ENCODE measurements at regions not wholly inside any gene's neighbourhood (a gene's known extent, or its start where the extent isn't known, plus 50 kb on each side); places are given as distances from the start of the nearest gene placed in this dataset.
A peak's percentile ranks its signal among the peaks of the same experiment; 100 is the strongest.

DNA sequence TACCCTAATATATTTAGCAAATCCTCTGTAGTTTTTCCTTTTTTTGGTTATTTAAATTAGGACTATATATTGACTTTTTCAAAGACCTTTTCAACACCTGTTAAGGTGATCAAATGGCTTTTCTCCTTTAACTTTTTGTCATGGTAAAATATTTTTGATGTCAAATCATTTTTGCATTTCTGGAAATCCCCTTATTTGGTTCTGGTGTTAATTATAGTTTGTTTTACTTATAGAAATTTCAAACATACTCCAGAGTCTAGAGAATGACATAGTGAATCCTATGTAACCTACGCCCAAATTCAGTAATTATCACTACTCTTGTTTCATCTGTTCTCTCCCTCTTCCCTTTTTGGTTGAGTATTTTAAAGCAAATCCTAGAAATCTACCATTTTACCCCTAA lies 121.3 kb upstream of the TBL1XR1 start:
- Histone ChIP-seq H3K4me3 (ENCODE audit: low read depth in 1 of 5, low read length in 5 of 5) (no peak overlapping the region), H3K36me3 (ENCODE audit: control insufficient read depth in 5 of 5, insufficient read depth in 5 of 5, low read length in 5 of 5) (no peaks in the 10 kb centered on the region), H3K9ac (ENCODE audit: low read length in 5 of 5) (no peak overlapping the region), H3K4me1 (ENCODE audit: control insufficient read depth in 5 of 5, insufficient read depth in 5 of 5, low read length in 5 of 5) (peaks cover 0 to 15% (median 3%) of the 10 kb centered on the region in 5 donors), H3K9me3 (ENCODE audit: control insufficient read depth in 5 of 5, low read length in 5 of 5) (no peaks in the 10 kb centered on the region), H3K27ac (ENCODE audit: low read depth, low read length) (no peak overlapping the region), H3K27me3 (ENCODE audit: control insufficient read depth in 5 of 5, insufficient read depth in 4 of 5, low read length in 5 of 5) (no peaks in the 10 kb centered on the region)

DNA sequence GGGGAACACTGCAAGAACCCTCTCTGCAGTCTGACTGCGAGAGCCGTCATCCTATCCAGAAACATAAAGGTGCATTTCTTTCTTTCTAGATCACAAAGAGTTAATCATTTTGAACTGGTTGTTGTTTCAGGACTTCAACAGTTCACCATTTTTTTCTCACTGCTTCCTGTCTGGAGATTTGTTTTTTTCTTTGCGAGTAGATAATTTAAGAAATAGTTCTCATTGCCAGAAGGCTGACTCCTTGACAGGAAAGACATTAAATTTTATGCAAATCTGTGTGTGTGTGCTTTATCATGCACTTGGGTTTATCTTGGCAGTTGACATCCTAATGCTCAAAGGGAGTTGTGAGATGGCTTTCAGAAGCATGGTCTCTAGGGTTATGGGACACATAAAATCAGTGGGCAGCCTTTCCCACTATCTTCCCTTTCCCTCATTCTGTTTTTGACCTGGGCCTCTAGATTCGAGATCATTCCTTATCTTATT lies 123.5 kb upstream of the TBL1XR1 start:
- Histone ChIP-seq H3K27me3 (ENCODE audit: control insufficient read depth in 5 of 5, insufficient read depth in 4 of 5, low read length in 5 of 5) (no peaks in the 10 kb centered on the region), H3K9ac (ENCODE audit: low read length in 5 of 5) (no peak overlapping the region), H3K4me1 (ENCODE audit: control insufficient read depth in 5 of 5, insufficient read depth in 5 of 5, low read length in 5 of 5) (peaks cover 0 to 21% (median 3%) of the 10 kb centered on the region in 5 donors), H3K4me3 (ENCODE audit: low read depth in 1 of 5, low read length in 5 of 5) (no peak overlapping the region), H3K27ac (ENCODE audit: low read depth, low read length) (no peak overlapping the region), H3K9me3 (ENCODE audit: control insufficient read depth in 5 of 5, low read length in 5 of 5) (no peaks in the 10 kb centered on the region), H3K36me3 (ENCODE audit: control insufficient read depth in 5 of 5, insufficient read depth in 5 of 5, low read length in 5 of 5) (no peaks in the 10 kb centered on the region)

DNA sequence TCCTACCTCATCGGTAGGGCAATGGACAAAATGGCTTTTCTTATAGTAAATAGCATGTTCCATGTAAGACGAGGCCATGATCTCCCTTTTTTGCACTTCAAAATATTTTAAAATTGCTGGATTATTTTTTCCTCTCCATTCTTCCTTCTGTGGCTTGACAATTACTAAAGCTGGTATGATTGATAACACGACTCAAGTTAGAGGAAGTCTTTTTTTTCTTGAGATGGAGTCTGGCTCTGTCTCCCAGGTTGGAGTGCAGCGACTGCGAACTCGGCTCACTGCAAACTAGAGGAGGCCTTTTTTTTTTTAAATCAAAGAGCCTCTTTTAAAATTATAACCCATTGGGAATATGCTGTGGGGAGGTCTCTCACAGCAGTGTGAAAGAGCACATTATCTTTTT lies 124.5 kb upstream of the TBL1XR1 start:
- Histone ChIP-seq H3K4me1 (ENCODE audit: control insufficient read depth in 5 of 5, insufficient read depth in 5 of 5, low read length in 5 of 5) (peaks cover 0 to 21% (median 3%) of the 10 kb centered on the region in 5 donors), H3K27ac (ENCODE audit: low read depth, low read length) (no peak overlapping the region), H3K36me3 (ENCODE audit: control insufficient read depth in 5 of 5, insufficient read depth in 5 of 5, low read length in 5 of 5) (no peaks in the 10 kb centered on the region), H3K9me3 (ENCODE audit: control insufficient read depth in 5 of 5, low read length in 5 of 5) (no peaks in the 10 kb centered on the region), H3K27me3 (ENCODE audit: control insufficient read depth in 5 of 5, insufficient read depth in 4 of 5, low read length in 5 of 5) (no peaks in the 10 kb centered on the region), H3K4me3 (ENCODE audit: low read depth in 1 of 5, low read length in 5 of 5) (no peak overlapping the region), H3K9ac (ENCODE audit: low read length in 5 of 5) (no peak overlapping the region)

DNA sequence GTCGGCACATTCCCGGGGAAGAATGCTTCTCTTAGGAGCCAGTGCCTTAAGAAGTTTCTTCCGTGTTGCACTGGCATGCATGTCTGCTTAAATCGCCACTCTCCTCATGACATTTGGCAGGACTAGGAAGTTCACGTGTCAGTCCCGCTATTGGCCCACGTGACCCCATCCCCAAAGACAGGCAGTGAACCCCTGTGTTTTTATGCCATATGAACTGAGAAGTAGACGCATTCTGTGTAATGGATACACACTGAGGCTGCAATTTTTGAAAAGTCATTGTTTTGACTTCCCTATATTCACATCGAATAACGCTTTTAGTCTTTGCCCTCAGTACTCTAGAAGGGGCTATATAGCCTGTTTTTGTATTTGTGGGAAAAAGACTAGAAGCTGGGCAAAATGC lies 125.6 kb upstream of the TBL1XR1 start:
- H3K9ac ChIP-seq (ENCODE audit: low read length in 5 of 5) = no peak overlapping the region
- no peaks in the 10 kb centered on the region for H3K36me3 ChIP-seq (ENCODE audit: control insufficient read depth in 5 of 5, insufficient read depth in 5 of 5, low read length in 5 of 5)
- no peaks in the 10 kb centered on the region for H3K9me3 ChIP-seq (ENCODE audit: control insufficient read depth in 5 of 5, low read length in 5 of 5)
- H3K4me1 ChIP-seq (ENCODE audit: control insufficient read depth in 5 of 5, insufficient read depth in 5 of 5, low read length in 5 of 5) = peaks cover 0 to 21% (median 3%) of the 10 kb centered on the region in 5 donors
- H3K4me3 ChIP-seq (ENCODE audit: low read depth in 1 of 5, low read length in 5 of 5) = peak overlapping the region in 1 of 5 donors; percentile 6
- H3K27me3 ChIP-seq (ENCODE audit: control insufficient read depth in 5 of 5, insufficient read depth in 4 of 5, low read length in 5 of 5) = no peaks in the 10 kb centered on the region
- no peak overlapping the region for H3K27ac ChIP-seq (ENCODE audit: low read depth, low read length)

DNA sequence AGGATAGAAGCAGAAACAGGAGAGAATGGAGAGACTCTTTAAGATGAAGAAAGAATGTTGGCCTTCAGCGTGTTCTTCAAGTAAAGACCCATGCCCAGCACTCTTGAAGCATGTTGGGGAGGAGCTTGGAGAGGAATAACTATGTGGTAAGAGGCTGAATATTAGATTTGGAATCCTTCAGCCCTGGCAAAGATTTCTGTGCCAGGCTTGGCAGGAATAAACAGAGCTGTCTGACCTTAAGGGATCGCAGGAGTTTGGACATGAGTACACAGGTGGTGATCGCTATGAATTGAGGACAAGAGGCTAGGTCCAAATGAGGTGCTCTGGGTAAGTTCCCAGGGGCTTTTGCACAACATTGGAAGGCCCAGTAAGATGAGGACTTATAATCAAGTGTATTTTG lies 132.6 kb upstream of the TBL1XR1 start:
- H3K4me3 ChIP-seq (ENCODE audit: low read depth in 1 of 5, low read length in 5 of 5) = no peak overlapping the region
- no peaks in the 10 kb centered on the region for H3K27me3 ChIP-seq (ENCODE audit: control insufficient read depth in 5 of 5, insufficient read depth in 4 of 5, low read length in 5 of 5)
- H3K9ac ChIP-seq (ENCODE audit: low read length in 5 of 5) = no peak overlapping the region
- no peaks in the 10 kb centered on the region for H3K9me3 ChIP-seq (ENCODE audit: control insufficient read depth in 5 of 5, low read length in 5 of 5)
- peaks cover 0 to 41% (median 38%) of the 10 kb centered on the region in 5 donors for H3K4me1 ChIP-seq (ENCODE audit: control insufficient read depth in 5 of 5, insufficient read depth in 5 of 5, low read length in 5 of 5)
- no peaks in the 10 kb centered on the region for H3K36me3 ChIP-seq (ENCODE audit: control insufficient read depth in 5 of 5, insufficient read depth in 5 of 5, low read length in 5 of 5)
- peak overlapping the region; percentile 64 for H3K27ac ChIP-seq (ENCODE audit: low read depth, low read length)

DNA sequence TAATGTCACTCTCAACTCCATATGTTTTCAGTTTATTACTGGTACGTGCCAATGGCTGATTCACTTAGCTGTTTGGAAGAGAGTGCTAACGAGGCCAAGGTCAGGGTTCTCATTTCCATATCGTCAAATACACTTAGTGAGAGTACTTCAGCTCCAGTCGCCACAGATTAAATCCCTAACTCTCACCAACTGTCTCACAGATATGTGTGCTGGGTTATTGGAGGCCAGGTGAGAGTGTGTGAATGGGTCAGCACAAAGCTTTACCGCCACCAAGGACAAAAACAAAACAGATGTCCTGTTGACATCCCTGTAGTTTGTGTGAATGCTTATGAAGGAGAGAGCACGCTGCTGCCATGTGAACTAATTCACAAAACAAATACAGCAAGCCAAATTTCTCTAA lies 133.5 kb upstream of the TBL1XR1 start:
- Histone ChIP-seq H3K27ac (ENCODE audit: low read depth, low read length) (peak overlapping the region; percentile 64), H3K4me3 (ENCODE audit: low read depth in 1 of 5, low read length in 5 of 5) (no peak overlapping the region), H3K4me1 (ENCODE audit: control insufficient read depth in 5 of 5, insufficient read depth in 5 of 5, low read length in 5 of 5) (peaks cover 4 to 50% (median 44%) of the 10 kb centered on the region in 5 donors), H3K9ac (ENCODE audit: low read length in 5 of 5) (no peak overlapping the region), H3K27me3 (ENCODE audit: control insufficient read depth in 5 of 5, insufficient read depth in 4 of 5, low read length in 5 of 5) (no peaks in the 10 kb centered on the region), H3K9me3 (ENCODE audit: control insufficient read depth in 5 of 5, low read length in 5 of 5) (no peaks in the 10 kb centered on the region), H3K36me3 (ENCODE audit: control insufficient read depth in 5 of 5, insufficient read depth in 5 of 5, low read length in 5 of 5) (no peaks in the 10 kb centered on the region)

DNA sequence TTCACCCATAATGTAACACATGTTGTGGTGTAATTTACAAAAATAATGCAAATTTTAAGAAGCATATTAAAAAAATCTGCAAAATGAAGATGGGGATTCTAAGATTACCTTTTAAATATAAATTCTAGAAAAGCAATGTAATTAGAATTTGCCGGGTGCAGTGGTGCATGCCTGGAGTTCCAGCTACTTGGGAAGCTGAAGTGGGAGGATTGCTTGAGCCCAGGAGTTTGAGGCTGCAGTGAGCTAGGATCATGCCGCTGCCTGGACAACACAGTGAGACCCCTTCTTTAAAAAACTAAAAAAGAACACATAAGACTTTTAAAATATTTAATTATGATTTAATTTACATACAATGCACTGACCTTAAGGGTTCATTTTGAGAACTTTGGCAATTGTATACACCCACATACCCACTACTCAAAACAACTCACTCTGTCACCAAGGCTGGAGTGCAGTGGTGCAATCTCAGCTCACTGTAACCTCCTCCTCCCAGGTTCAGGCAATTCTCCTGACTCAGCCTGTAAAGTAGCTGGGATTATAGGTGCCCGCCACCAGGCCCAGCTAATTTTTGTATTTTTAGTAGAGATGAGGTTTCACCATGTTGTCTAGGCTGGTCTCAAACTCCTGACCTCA lies 134.0 kb upstream of the TBL1XR1 start:
- no peaks in the 10 kb centered on the region for H3K9me3 ChIP-seq (ENCODE audit: control insufficient read depth in 5 of 5, low read length in 5 of 5)
- peak overlapping the region; percentile 64 for H3K27ac ChIP-seq (ENCODE audit: low read depth, low read length)
- H3K36me3 ChIP-seq (ENCODE audit: control insufficient read depth in 5 of 5, insufficient read depth in 5 of 5, low read length in 5 of 5) = no peaks in the 10 kb centered on the region
- no peak overlapping the region for H3K4me3 ChIP-seq (ENCODE audit: low read depth in 1 of 5, low read length in 5 of 5)
- no peak overlapping the region for H3K9ac ChIP-seq (ENCODE audit: low read length in 5 of 5)
- no peaks in the 10 kb centered on the region for H3K27me3 ChIP-seq (ENCODE audit: control insufficient read depth in 5 of 5, insufficient read depth in 4 of 5, low read length in 5 of 5)
- peaks cover 4 to 55% (median 49%) of the 10 kb centered on the region in 5 donors for H3K4me1 ChIP-seq (ENCODE audit: control insufficient read depth in 5 of 5, insufficient read depth in 5 of 5, low read length in 5 of 5)

DNA sequence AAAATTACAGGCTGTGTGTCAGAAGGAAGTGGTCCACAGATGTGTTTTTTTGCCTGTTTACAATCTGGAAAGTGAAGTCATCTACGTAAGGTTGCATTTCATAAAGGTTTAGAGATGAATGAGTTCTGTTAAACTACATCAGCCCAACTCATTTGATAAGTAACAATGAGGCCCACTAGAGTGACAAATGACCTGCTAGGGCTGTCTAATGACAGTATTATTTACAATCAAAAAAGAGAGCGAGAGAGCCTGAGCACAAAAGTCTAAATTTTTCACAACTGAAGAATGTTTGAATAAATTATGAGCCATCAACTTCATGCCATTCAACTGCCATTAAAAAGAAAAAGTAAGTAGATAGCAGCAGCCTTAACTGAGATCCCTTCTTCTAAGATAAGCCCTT lies 135.7 kb upstream of the TBL1XR1 start:
- Histone ChIP-seq H3K27me3 (ENCODE audit: control insufficient read depth in 5 of 5, insufficient read depth in 4 of 5, low read length in 5 of 5) (no peaks in the 10 kb centered on the region), H3K9ac (ENCODE audit: low read length in 5 of 5) (no peak overlapping the region), H3K9me3 (ENCODE audit: control insufficient read depth in 5 of 5, low read length in 5 of 5) (no peaks in the 10 kb centered on the region), H3K4me1 (ENCODE audit: control insufficient read depth in 5 of 5, insufficient read depth in 5 of 5, low read length in 5 of 5) (peaks cover 4 to 72% (median 61%) of the 10 kb centered on the region in 5 donors), H3K36me3 (ENCODE audit: control insufficient read depth in 5 of 5, insufficient read depth in 5 of 5, low read length in 5 of 5) (no peaks in the 10 kb centered on the region), H3K27ac (ENCODE audit: low read depth, low read length) (peak overlapping the region; percentile 74), H3K4me3 (ENCODE audit: low read depth in 1 of 5, low read length in 5 of 5) (no peak overlapping the region)

DNA sequence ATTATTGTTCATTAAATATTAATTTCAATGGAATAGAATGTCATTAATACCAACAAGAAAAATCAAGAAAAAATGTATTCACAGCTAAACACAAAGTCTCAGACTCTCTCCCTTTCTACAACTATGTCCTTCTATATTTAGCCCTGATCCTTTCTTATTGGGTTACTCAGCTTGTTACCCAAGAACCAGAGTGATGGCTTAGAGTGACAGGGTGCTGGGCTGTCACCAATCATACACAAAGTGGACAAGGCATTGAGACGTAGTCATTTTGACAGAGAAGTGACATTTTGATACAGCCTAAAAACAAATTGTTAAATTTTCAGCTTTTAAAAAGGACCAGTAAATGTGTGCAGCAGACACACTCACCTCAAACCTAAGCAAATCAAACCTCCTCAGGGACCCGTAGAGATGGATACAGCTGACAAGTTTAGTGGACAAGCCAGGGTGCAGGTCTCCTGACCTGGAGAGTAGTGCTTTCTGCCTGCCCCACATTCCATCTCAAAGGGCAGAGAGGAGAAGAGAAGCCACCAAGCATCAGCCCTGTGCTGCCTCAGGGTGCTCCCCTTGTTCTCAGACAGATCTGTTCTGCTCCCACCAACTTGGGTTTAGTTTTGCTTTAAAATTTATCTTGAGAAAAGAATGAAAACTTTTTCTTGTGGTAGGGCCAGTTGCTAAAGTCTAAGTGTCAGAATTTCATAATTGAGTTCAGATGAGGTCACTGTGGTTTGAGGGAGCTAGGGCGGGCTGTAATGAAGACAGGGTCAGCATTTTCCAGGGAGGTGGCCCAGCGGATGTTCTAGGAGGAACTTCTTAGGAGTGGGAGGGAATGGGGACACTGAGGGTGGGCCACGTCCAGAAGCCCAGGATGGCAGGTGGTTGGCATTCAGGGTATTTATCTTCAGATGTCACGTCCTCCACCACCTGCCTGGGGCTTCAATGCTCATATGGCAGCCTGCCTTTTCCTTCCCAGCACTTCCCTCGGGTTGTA lies 136.5 kb upstream of the TBL1XR1 start:
- Histone ChIP-seq H3K9me3 (ENCODE audit: control insufficient read depth in 5 of 5, low read length in 5 of 5) (no peaks in the 10 kb centered on the region), H3K27ac (ENCODE audit: low read depth, low read length) (peak overlapping the region; percentile 74), H3K9ac (ENCODE audit: low read length in 5 of 5) (peak overlapping the region in 1 of 5 donors; percentile 39)

DNA sequence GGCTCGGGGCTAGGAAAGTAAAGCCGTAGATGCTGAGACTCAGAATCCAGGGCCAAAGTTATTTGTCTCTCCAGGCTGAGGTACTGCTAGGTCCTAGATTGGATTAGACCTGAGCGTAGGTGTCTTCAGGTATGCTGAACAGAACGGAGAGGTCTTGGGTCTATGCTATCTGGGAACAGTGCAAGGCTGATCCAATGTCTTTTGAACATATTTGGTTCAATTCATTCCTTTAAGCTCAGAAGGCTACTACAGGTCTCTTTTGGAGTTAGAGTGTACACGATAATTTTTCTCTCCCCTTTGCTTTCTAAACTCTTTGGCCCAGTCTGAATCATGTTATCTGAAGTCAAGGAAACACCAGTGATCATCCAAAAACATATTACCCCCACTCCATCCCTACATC lies 137.5 kb upstream of the TBL1XR1 start:
- H3K27ac ChIP-seq (ENCODE audit: low read depth, low read length) = peak overlapping the region; percentile 74
- H3K4me3 ChIP-seq (ENCODE audit: low read depth in 1 of 5, low read length in 5 of 5) = no peak overlapping the region
- peaks cover 4 to 81% (median 68%) of the 10 kb centered on the region in 5 donors for H3K4me1 ChIP-seq (ENCODE audit: control insufficient read depth in 5 of 5, insufficient read depth in 5 of 5, low read length in 5 of 5)
- H3K27me3 ChIP-seq (ENCODE audit: control insufficient read depth in 5 of 5, insufficient read depth in 4 of 5, low read length in 5 of 5) = no peaks in the 10 kb centered on the region
- no peaks in the 10 kb centered on the region for H3K36me3 ChIP-seq (ENCODE audit: control insufficient read depth in 5 of 5, insufficient read depth in 5 of 5, low read length in 5 of 5)
- H3K9ac ChIP-seq (ENCODE audit: low read length in 5 of 5) = no peak overlapping the region
- no peaks in the 10 kb centered on the region for H3K9me3 ChIP-seq (ENCODE audit: control insufficient read depth in 5 of 5, low read length in 5 of 5)

More for the DNA sequence above, 136.5 kb upstream of the TBL1XR1 start:
- Histone ChIP-seq H3K4me3 (ENCODE audit: low read depth in 1 of 5, low read length in 5 of 5) (no peak overlapping the region), H3K27me3 (ENCODE audit: control insufficient read depth in 5 of 5, insufficient read depth in 4 of 5, low read length in 5 of 5) (no peaks in the 10 kb centered on the region), H3K4me1 (ENCODE audit: control insufficient read depth in 5 of 5, insufficient read depth in 5 of 5, low read length in 5 of 5) (peaks cover 4 to 79% (median 68%) of the 10 kb centered on the region in 5 donors), H3K36me3 (ENCODE audit: control insufficient read depth in 5 of 5, insufficient read depth in 5 of 5, low read length in 5 of 5) (no peaks in the 10 kb centered on the region)
